GM12891 (cell line): ENCODE measurements at regions not wholly inside any gene's neighbourhood (a gene's known extent, or its start where the extent isn't known, plus 50 kb on each side); places are given as distances from the start of the nearest gene placed in this dataset.

Source experiments
- PAX5 ChIP-seq: IDR thresholded peaks from 2 replicates; pipeline ENCODE4 v1.6.1; 2011; ENCODE audit warnings: low read length, moderate library complexity, mild to moderate bottlenecking; ENCODE audit not compliant: insufficient read depth, severe bottlenecking
- POLR2A ChIP-seq: IDR thresholded peaks from 2 replicates; pipeline ENCODE4 v1.6.1; 2011; ENCODE audit warnings: low read depth, low read length, control low read depth
- POLR2AphosphoS5 ChIP-seq: IDR thresholded peaks from 2 replicates; pipeline ENCODE4 v1.6.1; 2011; ENCODE audit warnings: low read depth, low read length, control low read depth
- SPI1 ChIP-seq: IDR thresholded peaks from 2 replicates; pipeline ENCODE4 v1.6.1; 2011; ENCODE audit warnings: low read depth, low read length, control low read depth
- TAF1 ChIP-seq: IDR thresholded peaks from 2 replicates; pipeline ENCODE4 v1.6.1; 2011; ENCODE audit warnings: low read depth, low read length, control low read depth

DNA sequence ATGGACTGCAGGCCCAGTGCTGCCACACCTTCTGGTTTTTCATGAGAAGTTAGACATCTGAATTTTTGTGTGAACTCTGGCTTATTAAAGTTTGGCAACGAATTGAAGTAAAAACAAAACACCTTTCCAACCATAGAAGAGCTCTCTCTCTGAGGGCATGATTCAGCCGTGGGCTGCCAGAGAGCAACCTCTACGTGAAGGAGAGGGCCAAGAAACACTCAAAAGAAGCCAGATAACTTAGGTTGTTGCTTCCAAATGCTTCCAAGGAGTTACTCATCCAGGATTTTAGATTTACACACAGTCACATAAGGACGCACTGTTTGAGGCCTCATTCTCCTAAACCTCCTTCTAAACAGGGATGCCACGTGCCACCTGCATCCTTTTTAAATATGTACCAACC is 65.5 kb downstream of the NRN1 start:
- TF ChIP-seq POLR2A (no peak), POLR2AphosphoS5 (no peak), TAF1 (no peak), SPI1 (no peak), PAX5 (no peak)
